Naive B cell (primary cell): ENCODE measurements at regions not wholly inside any gene's neighbourhood (a gene's known extent, or its start where the extent isn't known, plus 50 kb on each side); places are given as distances from the start of the nearest gene placed in this dataset.

Experiments used
- ATAC-seq, 2 donors: fragments of 150-1000 bp; cut with Tn5 transposase; 2 replicates each; pipeline ENCODE4 v1.10.0; 2021; ENCODE audit warnings: low read depth in 2 of 2, mild to moderate bottlenecking in 2 of 2, moderate library complexity in 2 of 2
- DNase-seq: peaks from one replicate; pipeline ENCODE4 v3.0.0; 2022
- H3K27ac Mint-ChIP-seq, 6 donors: one replicate each; pipeline ENCODE4 v1.8.0; 2020 to 2022; ENCODE audit warnings: mild to moderate bottlenecking in 6 of 6, mixed read lengths in 6 of 6, moderate library complexity in 5 of 6, inconsistent platforms in 2 of 6
- H3K27me3 Mint-ChIP-seq, 3 donors: one replicate each; pipeline ENCODE4 v1.8.0; 2021 to 2022; ENCODE audit warnings: mixed read lengths in 3 of 3, mild to moderate bottlenecking in 1 of 3
- H3K36me3 Mint-ChIP-seq, 2 donors: one replicate each; pipeline ENCODE4 v1.8.0; 2020 to 2022; ENCODE audit warnings: mixed read lengths in 2 of 2, inconsistent platforms in 1 of 2, mild to moderate bottlenecking in 1 of 2
- H3K4me1 Mint-ChIP-seq, 3 donors: one replicate each; pipeline ENCODE4 v1.8.0; 2020 to 2022; ENCODE audit warnings: mixed read lengths in 3 of 3, inconsistent platforms in 1 of 3, mild to moderate bottlenecking in 1 of 3, moderate library complexity in 1 of 3
- H3K4me3 Mint-ChIP-seq, 8 donors: one replicate each; pipeline ENCODE4 v1.8.0; 2020 to 2022; ENCODE audit warnings: mild to moderate bottlenecking in 8 of 8, mixed read lengths in 8 of 8, moderate library complexity in 8 of 8, inconsistent platforms in 2 of 8
- H3K9me3 Mint-ChIP-seq, 7 donors: one replicate each; pipeline ENCODE4 v1.8.0; 2020 to 2022; ENCODE audit warnings: mixed read lengths in 7 of 7, mild to moderate bottlenecking in 5 of 7, inconsistent platforms in 2 of 7, moderate library complexity in 1 of 7

DNA sequence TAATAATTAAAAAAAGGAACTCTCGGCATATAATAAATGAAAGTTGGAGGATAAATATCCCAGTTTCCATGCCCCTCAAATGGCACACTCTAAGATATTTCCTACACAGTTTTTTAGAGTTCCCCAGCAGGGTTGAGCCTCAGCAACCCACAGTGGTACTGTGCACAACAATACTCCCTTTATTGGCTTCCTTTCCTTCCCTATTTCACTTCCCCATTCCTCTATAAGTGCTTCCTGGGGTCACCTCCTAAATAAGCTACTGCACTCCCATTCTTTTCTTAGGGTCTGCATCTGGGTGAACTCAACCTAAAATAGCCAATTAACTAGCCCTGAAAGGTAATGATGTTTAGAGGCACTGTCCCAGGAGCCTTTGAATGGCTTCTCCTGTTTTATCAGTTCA lies 76.4 kb upstream of the NHS start:
- Mint-ChIP-seq H3K9me3 (peaks cover 6 to 22% (median 16%) of the 10 kb centered on the region in 7 donors), H3K36me3 (no peaks in the 10 kb centered on the region), H3K27me3 (no peaks in the 10 kb centered on the region), H3K4me1 (no peaks in the 10 kb centered on the region), H3K27ac (no peak overlapping the region), H3K4me3 (no peak overlapping the region)
- no peak for DNase-seq
- ATAC-seq: no peak

- no peak overlapping the region for H3K4me3 Mint-ChIP-seq
- ATAC-seq: no peak
- no peaks in the 10 kb centered on the region for H3K36me3 Mint-ChIP-seq
Measured at GRCh38 chrX:17299206-17299605, 75.8 kb upstream of the NHS start.

GRCh38 chrX:17323397-17323796 lies 51.6 kb upstream of the NHS start:
- Mint-ChIP-seq H3K9me3 (peaks cover 0 to 5% (median 0%) of the 10 kb centered on the region in 7 donors), H3K27ac (no peak overlapping the region), H3K36me3 (no peaks in the 10 kb centered on the region), H3K4me1 (no peaks in the 10 kb centered on the region), H3K27me3 (peaks cover 0 to 15% (median 0%) of the 10 kb centered on the region in 3 donors), H3K4me3 (no peak overlapping the region)
- no peak for ATAC-seq
- no peak for DNase-seq

More at GRCh38 chrX:17299206-17299605, 75.8 kb upstream of the NHS start:
- Mint-ChIP-seq H3K9me3 (peaks cover 6 to 23% (median 17%) of the 10 kb centered on the region in 7 donors), H3K27ac (no peak overlapping the region), H3K4me1 (no peaks in the 10 kb centered on the region), H3K27me3 (no peaks in the 10 kb centered on the region)
- no peak for DNase-seq
